Transverse colon (tissue), 4 donors: ENCODE measurements at regions not wholly inside any gene's neighbourhood (a gene's known extent, or its start where the extent isn't known, plus 50 kb on each side); places are given as distances from the start of the nearest gene placed in this dataset.

ENCODE experiments used
- DNase-seq: peaks from one replicate; pipeline ENCODE4 v3.0.0-alpha.2; 2019
- H3K27ac ChIP-seq, 4 donors: fragments of 200-600 bp; sonication (generic); 2 replicates each; pipeline ENCODE4 v1.5.1; 2016 to 2018; ENCODE audit warnings: inconsistent platforms in 4 of 4
- H3K27me3 ChIP-seq: fragments of 200-600 bp; sonication (generic); 2 replicates; pipeline ENCODE4 v1.5.1; 2017; ENCODE audit warnings: inconsistent platforms
- H3K36me3 ChIP-seq, 4 donors: fragments of 200-600 bp; sonication (generic); 2 replicates each; pipeline ENCODE4 v1.5.1; 2017 to 2019; ENCODE audit warnings: inconsistent platforms in 4 of 4
- H3K4me1 ChIP-seq, 4 donors: fragments of 200-600 bp; sonication (generic); 2 replicates each; pipeline ENCODE4 v1.5.1; 2017 to 2020; ENCODE audit warnings: inconsistent platforms in 4 of 4
- H3K4me3 ChIP-seq, 4 donors: fragments of 200-600 bp; sonication (generic); 1 replicate in 1 of 4; 2 replicates in 3 of 4; pipeline versions ENCODE4 v1.5.1 to v1.6.1; 2017 to 2019; ENCODE audit warnings: inconsistent platforms in 4 of 4
- H3K9me3 ChIP-seq, 2 donors: fragments of 200-600 bp; sonication (generic); 2 replicates each; pipeline ENCODE4 v1.5.1; 2017 to 2019; ENCODE audit warnings: inconsistent platforms in 2 of 2
- EP300 ChIP-seq: sonication (generic); formaldehyde crosslinking; IDR thresholded peaks from one replicate; pipeline ENCODE4 v1.6.1; 2017; ENCODE audit warnings: antibody characterized with exemption, low read depth
- POLR2A ChIP-seq: fragments of 450-650 bp; IDR thresholded peaks from one replicate; pipeline ENCODE4 v1.6.1; 2016; ENCODE audit warnings: antibody characterized with exemption, mild to moderate bottlenecking, moderate library complexity
- POLR2AphosphoS5 ChIP-seq, 3 donors: sonication (generic); formaldehyde crosslinking; IDR thresholded peaks; one replicate each; pipeline ENCODE4 v1.6.1; 2016; ENCODE audit warnings: antibody characterized with exemption in 3 of 3
- WGBS, 2 donors: methylation state at CpG; one replicate each; pipeline ENCODE4 v1.1.5; 2018; ENCODE audit warnings: low coverage in 1 of 2; 5-methylcytosine and 5-hydroxymethylcytosine counted together
- in situ Hi-C, 4 donors: fragments of 200-750 bp; cut with MboI; loops; one replicate each; pipeline versions ENCODE4 v1.15.0 to v1.15.1; 2017; ENCODE audit warnings: low sequenced_read_pairs in 3 of 4, low pct_ligation_motif_present in 1 of 4, low pct_unique_long_range_greater_than_20kb in 1 of 4
- intact Hi-C: fragments of 100-400 bp; cut with DNase I; formaldehyde crosslinking; loops from one replicate; pipeline ENCODE4 v1.15.1; 2023; ENCODE audit warnings: low total_unique reads
- TF ChIP-seq, protein P1 (sequence below), 5 experiments: fragments of 200-600 bp in 3 of 5; fragments of 450-650 bp in 2 of 5; sonication (generic) in 3 of 5; IDR thresholded peaks; 1 replicate in 2 of 5; 2 replicates in 3 of 5; pipeline ENCODE4 v1.5.1; 2016 to 2017; ENCODE audit warnings: antibody characterized with exemption in 5 of 5, inconsistent platforms in 3 of 5, mild to moderate bottlenecking in 2 of 5, moderate library complexity in 1 of 5

DNA sequence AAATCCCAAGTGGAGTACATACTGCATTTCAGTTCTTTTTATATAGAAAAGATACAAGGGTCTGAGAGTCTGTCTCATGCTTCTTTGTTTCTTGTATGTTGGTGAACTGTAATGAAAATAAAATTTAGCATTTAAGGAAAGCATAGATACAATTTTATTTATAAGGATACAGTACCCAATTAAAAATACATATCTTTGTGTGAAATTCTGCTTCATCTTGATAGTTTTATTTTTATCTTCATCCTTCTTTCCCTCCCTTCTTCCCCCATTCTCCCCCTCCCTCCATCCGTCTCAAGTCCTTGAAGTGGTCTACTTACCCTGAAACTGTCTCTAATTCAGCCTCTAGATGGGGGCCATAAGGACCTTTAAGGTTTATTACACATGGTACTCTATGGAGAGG lies 359.8 kb downstream of the CDH7 start:
- Histone ChIP-seq H3K4me1 (no peaks in the 10 kb centered on the region), H3K36me3 (no peaks in the 10 kb centered on the region), H3K9me3 (no peaks in the 10 kb centered on the region), H3K27ac (no peak overlapping the region), H3K4me3 (no peak overlapping the region), H3K27me3 (no peaks in the 10 kb centered on the region)
- DNase-seq: no peak
- in situ Hi-C loops (no loop called here), intact Hi-C loops (no loop called here)
- WGBS, 2 donors: 72 to 73% methylated on average over 1 of the region's 1 CpG
- TF ChIP-seq, protein P1, sequence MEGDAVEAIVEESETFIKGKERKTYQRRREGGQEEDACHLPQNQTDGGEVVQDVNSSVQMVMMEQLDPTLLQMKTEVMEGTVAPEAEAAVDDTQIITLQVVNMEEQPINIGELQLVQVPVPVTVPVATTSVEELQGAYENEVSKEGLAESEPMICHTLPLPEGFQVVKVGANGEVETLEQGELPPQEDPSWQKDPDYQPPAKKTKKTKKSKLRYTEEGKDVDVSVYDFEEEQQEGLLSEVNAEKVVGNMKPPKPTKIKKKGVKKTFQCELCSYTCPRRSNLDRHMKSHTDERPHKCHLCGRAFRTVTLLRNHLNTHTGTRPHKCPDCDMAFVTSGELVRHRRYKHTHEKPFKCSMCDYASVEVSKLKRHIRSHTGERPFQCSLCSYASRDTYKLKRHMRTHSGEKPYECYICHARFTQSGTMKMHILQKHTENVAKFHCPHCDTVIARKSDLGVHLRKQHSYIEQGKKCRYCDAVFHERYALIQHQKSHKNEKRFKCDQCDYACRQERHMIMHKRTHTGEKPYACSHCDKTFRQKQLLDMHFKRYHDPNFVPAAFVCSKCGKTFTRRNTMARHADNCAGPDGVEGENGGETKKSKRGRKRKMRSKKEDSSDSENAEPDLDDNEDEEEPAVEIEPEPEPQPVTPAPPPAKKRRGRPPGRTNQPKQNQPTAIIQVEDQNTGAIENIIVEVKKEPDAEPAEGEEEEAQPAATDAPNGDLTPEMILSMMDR (IDR thresholded peaks at IDR 0.05): no peak
- TF ChIP-seq EP300: no peak
- no peak for TF ChIP-seq POLR2A
- no peak for TF ChIP-seq POLR2AphosphoS5 (IDR thresholded peaks at IDR 0.05)

DNA sequence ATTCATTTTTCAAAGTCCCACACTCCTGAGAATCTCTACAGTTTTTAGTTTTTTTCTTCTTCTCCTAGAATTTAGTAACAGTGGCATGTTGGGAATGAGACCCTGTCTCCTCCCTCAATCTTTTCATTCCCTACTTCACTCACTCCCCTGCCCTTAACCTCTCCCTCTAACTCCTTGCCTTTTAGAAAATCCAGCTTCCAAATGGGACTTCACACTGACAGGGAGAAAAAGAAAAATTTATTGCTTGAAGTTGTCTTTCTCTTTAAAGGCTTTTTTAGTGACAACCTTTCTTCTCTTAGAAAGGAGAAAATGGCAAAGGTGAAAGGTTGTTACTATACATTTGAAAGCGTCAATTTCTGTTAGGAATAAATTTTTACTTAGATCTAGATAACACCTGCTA lies 359.2 kb downstream of the CDH7 start:
- no peak for DNase-seq
- in situ Hi-C loops: no loop called here
- no peaks in the 10 kb centered on the region for H3K4me1 ChIP-seq
- H3K9me3 ChIP-seq: no peaks in the 10 kb centered on the region
- H3K27ac ChIP-seq: no peak overlapping the region
- WGBS, 2 donors: 41 to 50% methylated on average over 1 of the region's 1 CpG
- TF ChIP-seq EP300 (no peak), POLR2AphosphoS5 (IDR thresholded peaks at IDR 0.05) (no peak), POLR2A (no peak)
- TF ChIP-seq, protein P1 (IDR thresholded peaks at IDR 0.05): no peak
- no peak overlapping the region for H3K4me3 ChIP-seq
- H3K27me3 ChIP-seq: no peaks in the 10 kb centered on the region
- intact Hi-C loops: no loop called here
- no peaks in the 10 kb centered on the region for H3K36me3 ChIP-seq

- Histone ChIP-seq H3K36me3 (no peaks in the 10 kb centered on the region), H3K27me3 (no peaks in the 10 kb centered on the region), H3K4me1 (no peaks in the 10 kb centered on the region), H3K9me3 (no peaks in the 10 kb centered on the region), H3K27ac (no peak overlapping the region), H3K4me3 (no peak overlapping the region)
- in situ Hi-C loops: no loop called here
- 75 to 76% methylated on average over 3 of the region's 3 CpGs for WGBS, 2 donors
- TF ChIP-seq, protein P1 (IDR thresholded peaks at IDR 0.05): no peak
- no peak for TF ChIP-seq POLR2A
- intact Hi-C loops: no loop called here
- no peak for DNase-seq
Observed at GRCh38 chr18:66107546-66107945, 356.7 kb downstream of the CDH7 start.

DNA sequence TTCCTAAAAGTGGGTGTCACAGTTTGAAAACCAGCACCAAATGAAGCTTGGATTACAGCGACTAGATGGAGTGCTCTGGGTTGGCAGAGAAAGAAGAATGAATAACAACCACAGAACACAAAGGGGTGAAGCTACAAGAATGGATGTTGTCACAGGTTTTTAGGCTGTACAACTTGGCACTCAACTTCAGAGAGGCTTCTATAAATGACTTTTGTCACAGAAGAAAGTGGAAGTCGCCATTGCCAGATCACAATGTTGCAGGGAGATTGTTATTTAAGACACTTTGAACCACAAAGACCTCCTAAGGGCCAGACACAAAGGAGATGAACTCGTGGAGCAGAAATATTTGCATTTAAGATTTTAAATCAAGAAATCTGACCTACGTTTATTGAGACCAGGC lies 354.2 kb downstream of the CDH7 start:
- intact Hi-C loops (no loop called here), in situ Hi-C loops (no loop called here)
- 47 to 49% methylated on average over 4 of the region's 4 CpGs for WGBS, 2 donors
- Histone ChIP-seq H3K27ac (no peak overlapping the region), H3K27me3 (no peaks in the 10 kb centered on the region), H3K4me1 (no peaks in the 10 kb centered on the region), H3K9me3 (no peaks in the 10 kb centered on the region), H3K36me3 (no peaks in the 10 kb centered on the region), H3K4me3 (no peak overlapping the region)
- TF ChIP-seq EP300: no peak
- no peak for TF ChIP-seq POLR2AphosphoS5 (IDR thresholded peaks at IDR 0.05)
- TF ChIP-seq, protein P1 (IDR thresholded peaks at IDR 0.05): no peak
- DNase-seq: no peak
